Left lung (tissue), 4 donors: ENCODE measurements at regions not wholly inside any gene's neighbourhood (a gene's known extent, or its start where the extent isn't known, plus 50 kb on each side); places are given as distances from the start of the nearest gene placed in this dataset.
"Not testable (repeated sequence)": the region's sequence is repeated elsewhere in the genome, so short reads cannot be mapped to it uniquely, and the experiment has no call there.

Source experiments
- ATAC-seq: fragments of 200-7000 bp; cut with Tn5 transposase; one replicate; pipeline ENCODE4 v1.9.1; 2020; ENCODE audit warnings: moderate library complexity
- DNase-seq, 4 donors: peaks; one replicate each; pipeline ENCODE4 v3.0.0-alpha.2; 2013 to 2020
- H3K27ac ChIP-seq, 2 donors: fragments of 200-600 bp; sonication (generic) in 1 of 2; one replicate each; pipeline versions ENCODE4 v1.5.0 to v1.8.0; 2020 to 2021
- H3K27me3 ChIP-seq, 2 donors: fragments of 200-600 bp; sonication (generic) in 1 of 2; one replicate each; pipeline versions ENCODE4 v1.5.0 to v1.8.0; 2020 to 2021
- H3K36me3 ChIP-seq, 2 donors: fragments of 200-600 bp; sonication (generic) in 1 of 2; one replicate each; pipeline versions ENCODE4 v1.5.0 to v1.8.0; 2020 to 2021
- H3K4me1 ChIP-seq, 2 donors: fragments of 200-600 bp; one replicate each; pipeline ENCODE4 v1.8.0; 2021
- H3K4me3 ChIP-seq, 2 donors: fragments of 200-600 bp; sonication (generic) in 1 of 2; one replicate each; pipeline versions ENCODE4 v1.5.0 to v1.8.0; 2020 to 2021; ENCODE audit warnings: mild to moderate bottlenecking in 1 of 2
- H3K9me3 ChIP-seq, 2 donors: fragments of 200-600 bp; sonication (generic) in 1 of 2; one replicate each; pipeline versions ENCODE4 v1.5.0 to v1.8.0; 2020 to 2021
- intact Hi-C, 2 donors: fragments of 100-400 bp; cut with DNase I; formaldehyde crosslinking; loops; one replicate each; pipeline versions ENCODE4 v1.11.2 to v1.14.2; 2022
- donor health status: DM: no; HTN: yes; CAD: no.
- donor health status: DM: no; HTN: no; CAD: no.

DNA sequence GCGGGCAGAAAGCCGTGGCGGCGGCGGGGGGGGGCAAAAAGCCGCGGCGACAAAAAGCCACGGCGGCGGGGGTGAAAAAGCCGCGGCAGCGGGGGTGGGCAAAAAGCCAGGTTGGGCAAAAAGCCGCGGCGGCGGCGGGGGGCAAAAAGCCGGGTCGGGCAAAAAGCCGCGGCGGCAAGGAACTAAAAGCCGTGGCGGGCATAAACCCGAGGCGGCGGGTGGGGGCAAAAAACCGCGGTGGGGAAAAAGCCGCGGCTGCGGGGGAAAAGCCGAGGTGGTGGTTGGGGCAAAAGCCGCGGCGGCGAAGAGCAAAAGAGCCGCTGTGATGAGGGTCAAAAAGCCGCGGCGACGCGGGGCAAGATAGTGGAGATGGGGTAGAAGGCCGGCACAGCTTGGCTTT, 1834.2 kb downstream of the FOXD4L5 start:
- H3K27me3 ChIP-seq, H3K36me3 ChIP-seq, H3K4me1 ChIP-seq, H3K27ac ChIP-seq, intact Hi-C loops, H3K4me3 ChIP-seq, H3K9me3 ChIP-seq, ATAC-seq: not testable (repeated sequence)
- peak in 2 of 4 donors; percentile 3 to 23 for DNase-seq

DNA sequence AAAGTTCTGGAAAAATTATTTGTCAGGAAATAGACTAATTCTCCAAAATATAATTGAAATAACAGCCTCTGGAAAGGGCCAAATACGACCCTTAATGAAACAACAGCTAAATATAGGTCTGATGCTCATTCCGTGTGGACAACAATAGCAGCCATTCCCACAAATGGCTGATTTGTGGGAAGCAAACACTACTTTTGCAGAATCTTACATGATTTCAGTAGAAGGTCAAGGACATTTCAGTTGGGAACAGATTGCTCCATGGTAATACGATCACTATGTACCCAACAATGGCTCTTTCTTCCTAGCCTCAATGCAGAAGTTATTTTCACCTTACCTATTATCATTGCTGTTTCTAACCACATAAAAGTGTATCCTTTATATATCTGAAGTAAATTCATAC, 1859.9 kb downstream of the FOXD4L5 start:
- H3K27me3 ChIP-seq, H3K4me3 ChIP-seq, intact Hi-C loops, DNase-seq, ATAC-seq, H3K27ac ChIP-seq, H3K4me1 ChIP-seq, H3K36me3 ChIP-seq, H3K9me3 ChIP-seq: not testable (repeated sequence)

DNA sequence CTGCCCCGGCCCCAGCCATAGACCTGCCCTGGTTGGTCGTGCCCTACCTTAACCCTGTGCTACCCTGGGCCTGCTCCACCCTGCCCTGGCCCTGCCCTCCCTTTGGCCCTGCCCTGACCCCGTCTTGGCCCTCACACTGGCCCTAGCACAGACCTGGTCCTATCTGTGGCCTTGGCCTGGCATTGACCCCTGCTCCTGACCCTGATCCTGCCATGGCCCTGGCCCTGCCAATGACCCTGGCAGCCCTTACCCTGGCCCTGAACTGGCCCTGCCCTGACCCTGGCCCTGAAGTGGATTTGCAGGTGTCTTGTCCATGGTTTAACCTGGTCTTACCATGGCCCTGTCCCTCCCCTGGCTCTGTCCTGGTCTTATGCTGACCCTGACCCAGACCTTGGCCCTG, 1894.1 kb downstream of the FOXD4L5 start:
- not testable (repeated sequence) for ATAC-seq

DNA sequence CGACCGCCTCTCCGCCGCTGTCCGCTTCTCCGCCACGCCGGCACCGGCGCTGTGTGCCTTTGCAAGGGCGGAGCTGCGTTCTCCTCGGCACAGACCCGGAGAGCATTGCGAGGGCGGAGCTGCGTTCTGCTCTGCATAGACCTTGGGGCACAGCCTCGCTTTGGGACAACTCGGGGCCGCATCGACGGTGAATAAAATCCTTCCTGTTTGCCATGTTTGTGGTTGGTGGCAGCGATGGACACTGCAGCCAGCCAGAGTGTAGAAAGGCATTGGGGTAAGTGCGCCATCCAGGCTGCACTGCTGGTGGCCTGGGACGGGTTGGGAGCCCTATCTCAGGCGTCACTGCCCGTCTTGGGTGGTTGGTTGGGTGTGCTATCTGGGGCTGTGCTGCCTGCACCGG, 1899.5 kb downstream of the FOXD4L5 start:
- H3K27ac ChIP-seq, H3K27me3 ChIP-seq, DNase-seq, H3K36me3 ChIP-seq, H3K4me3 ChIP-seq, ATAC-seq, intact Hi-C loops, H3K9me3 ChIP-seq, H3K4me1 ChIP-seq: not testable (repeated sequence)

More for the DNA sequence above, 1894.1 kb downstream of the FOXD4L5 start:
- DNase-seq, H3K9me3 ChIP-seq, H3K4me3 ChIP-seq, intact Hi-C loops, H3K4me1 ChIP-seq, H3K27me3 ChIP-seq, H3K36me3 ChIP-seq, H3K27ac ChIP-seq: not testable (repeated sequence)

DNA sequence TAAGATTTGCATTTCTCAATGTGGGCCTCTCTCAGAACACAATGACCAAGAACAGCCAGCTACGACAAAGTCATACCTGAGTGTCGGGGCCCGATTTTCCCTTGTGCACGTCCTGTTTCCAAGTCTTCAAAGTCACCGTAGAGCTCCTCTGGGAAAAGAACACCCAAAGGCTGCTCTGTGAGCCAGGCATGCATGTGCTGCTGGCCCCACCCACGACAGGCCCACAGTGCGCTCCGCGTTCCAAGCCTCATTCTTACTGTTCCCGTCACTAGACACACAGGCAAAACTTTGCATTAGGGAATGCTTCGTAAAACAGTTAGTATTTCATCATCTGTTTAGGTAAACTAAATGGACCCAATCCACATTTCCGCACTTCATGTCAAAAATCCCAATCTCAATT, 1905.1 kb downstream of the FOXD4L5 start:
- H3K4me1 ChIP-seq, H3K27ac ChIP-seq, H3K27me3 ChIP-seq, intact Hi-C loops, ATAC-seq, H3K9me3 ChIP-seq, H3K4me3 ChIP-seq, H3K36me3 ChIP-seq: not testable (repeated sequence)
- DNase-seq = peak in 1 of 4 donors; percentile 71

DNA sequence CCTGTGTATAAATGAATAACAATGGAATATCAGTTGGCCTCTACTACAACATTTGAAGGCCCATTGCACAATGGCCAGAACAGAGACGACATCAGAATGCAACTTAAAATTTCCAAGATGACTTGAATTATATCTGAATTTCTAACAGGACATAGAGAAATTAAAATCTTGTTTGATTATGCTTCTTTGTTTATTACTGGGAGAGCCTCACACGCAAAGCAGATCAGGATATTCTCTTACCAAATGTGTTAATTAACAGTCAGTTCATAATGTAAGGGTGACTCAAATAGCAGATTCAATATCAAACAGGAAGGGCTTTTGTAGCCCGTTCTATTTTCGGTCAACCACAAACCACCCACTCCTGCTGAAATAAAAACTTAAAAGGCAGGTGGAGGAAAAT, 1930.8 kb downstream of the FOXD4L5 start:
- H3K27ac ChIP-seq, H3K27me3 ChIP-seq, H3K36me3 ChIP-seq, ATAC-seq, DNase-seq, intact Hi-C loops, H3K4me3 ChIP-seq, H3K4me1 ChIP-seq, H3K9me3 ChIP-seq: not testable (repeated sequence)

DNA sequence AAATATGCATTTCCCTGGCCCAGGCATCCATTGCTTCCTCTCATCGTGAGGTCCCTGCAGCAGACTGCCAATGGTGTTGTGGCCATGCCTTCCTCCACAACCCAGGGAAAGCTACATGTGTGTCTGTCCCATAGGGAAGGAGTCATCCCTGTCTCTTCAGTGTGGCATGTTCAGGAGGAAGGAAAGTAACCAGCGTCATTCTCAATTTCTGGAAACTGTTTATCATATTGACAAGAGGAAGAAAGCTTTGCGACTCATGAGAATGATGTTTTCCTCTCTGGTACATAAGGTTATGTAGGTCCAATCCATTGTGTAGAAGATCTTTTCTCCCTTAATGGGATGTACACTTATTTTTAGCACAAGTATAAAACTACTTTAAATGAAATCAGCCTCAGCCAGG, 1937.7 kb downstream of the FOXD4L5 start:
- ATAC-seq, H3K9me3 ChIP-seq, H3K27me3 ChIP-seq, H3K4me1 ChIP-seq, H3K4me3 ChIP-seq, H3K36me3 ChIP-seq, intact Hi-C loops, H3K27ac ChIP-seq, DNase-seq: not testable (repeated sequence)

DNA sequence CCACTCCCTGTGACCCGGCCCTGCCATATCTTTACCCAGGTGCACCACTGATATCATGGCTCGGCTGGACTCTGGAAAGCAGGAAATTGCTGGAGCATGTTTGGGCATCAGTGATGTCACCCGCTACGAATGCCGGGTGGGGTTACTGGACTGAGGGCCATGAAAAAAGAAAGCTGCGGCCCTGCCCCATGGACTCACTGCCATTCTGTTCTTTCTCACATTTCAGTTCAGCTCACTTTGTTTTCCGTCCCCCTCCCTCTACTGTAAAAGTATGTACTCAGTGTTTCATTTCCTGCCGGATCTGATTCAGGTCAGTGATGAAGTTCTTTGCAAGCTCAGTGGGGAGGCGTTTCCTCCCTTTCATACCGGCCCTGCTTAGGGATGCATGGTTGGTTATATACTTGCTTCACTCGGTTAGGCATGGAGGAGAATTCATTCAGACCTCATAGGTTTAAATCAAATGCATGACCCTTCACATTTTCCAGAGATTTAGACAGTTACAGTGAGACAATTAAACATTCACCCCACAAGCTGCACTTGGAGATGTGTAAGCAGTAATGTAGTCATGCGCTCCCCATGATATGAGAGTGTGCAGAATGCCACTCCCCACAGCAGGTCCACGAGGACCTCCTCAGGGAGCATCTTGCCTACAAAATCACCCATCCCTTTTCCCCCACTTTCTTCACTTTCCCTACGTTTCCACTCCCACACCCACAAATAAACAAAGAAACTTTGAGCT, 1938.5 kb downstream of the FOXD4L5 start:
- H3K27ac ChIP-seq = peak overlapping the region in 1 of 2 donors; percentile 60
- H3K27me3 ChIP-seq, H3K4me1 ChIP-seq, H3K4me3 ChIP-seq, H3K9me3 ChIP-seq, H3K36me3 ChIP-seq, ATAC-seq, intact Hi-C loops: not testable (repeated sequence)
- DNase-seq = peak in 2 of 4 donors; percentile 10 to 17

DNA sequence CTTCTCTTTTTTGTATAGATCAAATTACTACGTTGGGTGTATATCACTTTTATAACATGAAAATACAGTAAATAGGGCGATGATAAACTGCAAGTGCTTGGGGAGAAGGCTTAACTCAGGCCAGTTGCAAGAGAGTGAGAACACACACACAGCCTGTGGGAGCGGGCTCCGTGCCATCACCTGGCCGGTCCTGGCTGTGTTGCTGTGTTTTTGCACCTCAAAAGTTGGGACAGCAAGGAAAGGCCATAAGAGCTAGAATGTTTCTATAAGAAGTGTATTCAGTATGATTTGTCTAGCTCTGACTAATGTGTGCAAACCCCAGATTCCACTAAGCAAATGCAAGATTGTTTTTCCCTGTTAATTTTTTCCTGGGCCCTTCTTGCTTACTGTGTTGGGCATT, 1940.6 kb downstream of the FOXD4L5 start:
- intact Hi-C loops, H3K9me3 ChIP-seq, ATAC-seq, H3K36me3 ChIP-seq, H3K4me1 ChIP-seq, H3K27me3 ChIP-seq, DNase-seq, H3K4me3 ChIP-seq, H3K27ac ChIP-seq: not testable (repeated sequence)

DNA sequence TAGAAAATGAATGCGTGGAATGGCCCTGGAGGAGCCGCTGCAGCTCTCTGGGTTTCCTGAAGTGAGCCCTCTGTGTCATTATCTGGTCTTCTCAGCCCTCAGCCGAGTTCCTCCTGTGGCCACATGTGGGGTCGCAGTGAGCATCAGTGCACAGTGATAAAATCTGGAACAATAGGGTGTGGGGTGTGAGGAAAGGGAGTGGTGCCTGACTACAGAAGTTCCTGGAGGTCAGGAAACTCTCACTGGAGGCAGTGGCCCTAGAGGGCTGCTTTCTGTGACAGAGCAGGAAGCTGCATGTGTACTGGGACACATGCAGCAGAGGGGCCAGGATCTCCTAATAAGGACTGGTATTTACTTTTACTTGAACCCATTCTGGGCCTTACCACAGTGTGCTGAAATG, 1942.5 kb downstream of the FOXD4L5 start:
- H3K9me3 ChIP-seq, H3K27me3 ChIP-seq, DNase-seq, H3K4me3 ChIP-seq, H3K36me3 ChIP-seq, H3K27ac ChIP-seq, intact Hi-C loops, H3K4me1 ChIP-seq, ATAC-seq: not testable (repeated sequence)

DNA sequence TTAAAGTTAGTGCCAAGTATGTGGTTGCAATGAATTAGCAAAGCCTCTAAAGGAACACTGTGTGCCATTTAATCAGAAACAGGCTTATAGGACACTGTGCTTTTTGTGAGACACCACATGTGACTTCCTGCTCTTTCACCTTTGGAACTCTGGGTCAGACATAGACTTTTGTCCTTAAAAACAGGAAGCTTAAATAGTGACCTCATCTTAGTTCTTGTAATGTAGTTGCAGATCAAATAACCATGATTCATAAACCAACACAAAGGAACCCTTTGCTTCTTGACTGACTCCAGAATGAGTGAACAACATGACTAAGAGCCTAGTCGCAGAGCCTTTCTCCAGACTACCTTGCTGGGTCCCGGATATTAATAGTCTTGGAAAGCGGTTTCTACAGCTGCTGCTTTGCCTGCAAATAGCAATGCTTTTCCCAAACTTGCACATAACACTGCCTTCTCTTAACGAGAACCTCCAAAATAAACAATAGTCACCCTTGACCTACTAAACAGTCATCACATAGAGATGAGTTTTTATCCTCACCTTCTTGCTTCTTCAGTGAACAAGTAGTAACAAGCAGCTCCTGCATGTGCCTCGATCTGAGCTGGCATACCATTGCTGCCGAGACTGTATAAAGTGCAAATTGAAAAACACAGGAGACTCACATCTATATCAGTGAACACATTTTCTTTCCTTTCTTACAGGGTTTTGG, 1947.0 kb downstream of the FOXD4L5 start:
- H3K27me3 ChIP-seq, H3K36me3 ChIP-seq, intact Hi-C loops, DNase-seq, H3K4me1 ChIP-seq, H3K9me3 ChIP-seq, ATAC-seq, H3K4me3 ChIP-seq: not testable (repeated sequence)
- H3K27ac ChIP-seq = peak overlapping the region; percentile 47 to 62

DNA sequence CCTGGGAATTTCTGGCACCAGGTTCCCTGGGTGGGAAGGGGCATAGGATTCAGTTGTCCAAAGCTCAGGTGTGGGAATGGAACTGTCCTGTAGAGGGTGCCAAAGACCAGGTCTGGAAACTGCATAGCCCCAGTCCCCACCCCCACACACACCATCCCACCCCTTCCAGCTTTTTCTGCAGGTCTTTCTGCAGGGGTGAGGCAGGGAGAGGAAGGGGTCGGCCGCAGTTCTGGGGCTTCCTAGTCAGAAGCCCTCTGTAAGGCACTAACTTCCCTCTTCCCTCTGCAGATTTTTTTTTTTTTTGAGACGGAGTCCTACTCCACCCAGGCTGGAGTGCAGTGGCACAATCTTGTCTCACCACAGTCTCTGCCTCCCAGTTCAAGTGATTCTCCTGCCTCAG, 1949.7 kb downstream of the FOXD4L5 start:
- H3K4me3 ChIP-seq, H3K27me3 ChIP-seq, H3K9me3 ChIP-seq, ATAC-seq, intact Hi-C loops, H3K27ac ChIP-seq, H3K36me3 ChIP-seq, DNase-seq, H3K4me1 ChIP-seq: not testable (repeated sequence)

DNA sequence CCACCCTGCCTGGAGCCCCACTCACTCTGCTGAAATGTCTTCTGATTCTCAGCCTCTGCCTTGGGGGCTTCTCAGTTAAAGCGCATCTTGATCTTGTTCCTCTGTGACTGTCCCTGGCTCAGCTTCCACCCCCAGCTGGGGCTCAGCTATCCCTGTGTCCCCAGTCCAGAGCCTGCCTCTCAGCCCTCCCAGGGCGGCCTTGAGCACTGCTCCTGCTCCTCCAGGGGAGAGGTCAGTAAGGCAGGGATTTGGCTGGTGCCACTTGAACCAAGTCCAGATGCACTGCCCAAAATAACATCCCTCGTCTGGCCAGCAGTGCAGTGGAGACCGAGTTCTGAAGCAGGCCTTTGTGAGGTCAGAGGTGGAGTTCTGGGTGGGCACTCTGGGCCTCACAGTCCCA, 1950.8 kb downstream of the FOXD4L5 start:
- H3K36me3 ChIP-seq, H3K9me3 ChIP-seq, H3K4me3 ChIP-seq, intact Hi-C loops, H3K4me1 ChIP-seq, H3K27me3 ChIP-seq, H3K27ac ChIP-seq, ATAC-seq: not testable (repeated sequence)
- peak in 1 of 4 donors; percentile 65 for DNase-seq

DNA sequence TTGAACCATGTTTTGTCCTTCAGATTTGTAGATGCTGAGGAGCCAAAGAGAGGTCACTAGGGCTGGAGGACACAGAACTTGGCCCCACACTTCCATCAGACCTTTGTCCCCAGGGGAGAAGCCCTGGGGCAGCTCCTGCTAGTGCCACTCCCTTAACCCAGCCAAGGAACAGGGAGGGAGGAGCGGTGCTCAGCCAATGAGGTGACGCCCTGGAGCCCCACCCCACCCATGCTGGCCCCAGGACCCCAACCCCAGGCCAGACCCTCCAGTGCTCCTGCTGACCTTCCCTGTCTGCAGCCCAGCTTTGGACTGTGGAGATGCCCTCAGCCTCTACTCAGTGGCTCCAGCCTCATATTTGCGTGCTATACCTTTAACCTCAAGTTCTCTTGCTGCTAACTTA, 1951.9 kb downstream of the FOXD4L5 start:
- H3K4me1 ChIP-seq, intact Hi-C loops, H3K27ac ChIP-seq, H3K27me3 ChIP-seq, ATAC-seq, H3K4me3 ChIP-seq, DNase-seq, H3K36me3 ChIP-seq, H3K9me3 ChIP-seq: not testable (repeated sequence)
